Eye (tissue), 1 donor: ENCODE measurements at regions not wholly inside any gene's neighbourhood (a gene's known extent, or its start where the extent isn't known, plus 50 kb on each side); places are given as distances from the start of the nearest gene placed in this dataset.

Experiments
- DNase-seq: peaks from one replicate; pipeline ENCODE4 v3.0.0-alpha.2; 2015

DNA sequence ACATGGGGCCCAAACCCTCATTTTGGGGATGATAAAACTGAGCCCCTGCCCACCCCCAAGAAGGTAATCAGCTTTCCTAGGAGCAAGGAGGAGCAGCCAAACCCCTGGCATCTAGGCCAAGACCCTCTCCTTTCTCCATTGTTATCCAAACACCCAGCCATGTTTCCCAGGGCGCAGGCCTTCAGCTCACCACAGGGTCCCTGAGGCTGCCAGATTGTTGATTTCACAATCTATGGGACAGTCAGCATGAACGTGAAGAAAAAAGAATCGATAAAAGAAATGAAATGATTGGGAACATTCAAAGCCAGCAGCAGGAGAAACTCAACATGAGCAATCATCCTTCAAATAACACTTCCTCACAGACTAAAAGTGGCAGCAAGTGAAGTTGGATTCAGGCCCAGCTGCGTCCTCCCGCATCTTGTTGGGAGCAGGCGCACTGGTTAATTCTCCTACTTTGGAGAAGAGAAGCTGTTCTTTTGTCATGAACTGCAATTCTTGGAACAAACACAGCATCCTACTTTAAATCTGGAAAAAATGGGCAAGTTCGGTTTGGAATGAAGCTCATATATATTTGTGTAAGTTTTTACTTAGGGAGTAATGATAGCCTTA lies 241.8 kb upstream of the PRDM1 start:
- no peak for DNase-seq

DNA sequence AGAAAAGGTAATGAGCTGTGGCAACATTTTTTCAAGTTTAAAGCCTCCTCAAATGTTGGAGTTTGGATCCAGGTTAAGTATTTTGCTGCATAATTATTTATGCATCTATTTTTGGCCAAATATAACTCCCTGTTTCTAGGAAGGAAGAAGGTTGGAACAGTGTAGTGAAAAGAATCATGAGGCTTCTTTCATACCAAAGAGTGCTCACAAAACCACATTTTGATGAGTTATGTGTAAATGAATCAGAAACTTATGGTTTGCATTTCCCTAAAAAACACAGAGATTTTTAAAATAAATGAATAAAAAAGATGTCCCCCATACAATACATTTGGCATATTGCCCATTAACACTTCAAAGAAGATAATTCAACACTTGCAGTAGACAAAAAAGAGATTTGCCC lies 246.9 kb upstream of the PRDM1 start:
- DNase-seq = no peak

DNA sequence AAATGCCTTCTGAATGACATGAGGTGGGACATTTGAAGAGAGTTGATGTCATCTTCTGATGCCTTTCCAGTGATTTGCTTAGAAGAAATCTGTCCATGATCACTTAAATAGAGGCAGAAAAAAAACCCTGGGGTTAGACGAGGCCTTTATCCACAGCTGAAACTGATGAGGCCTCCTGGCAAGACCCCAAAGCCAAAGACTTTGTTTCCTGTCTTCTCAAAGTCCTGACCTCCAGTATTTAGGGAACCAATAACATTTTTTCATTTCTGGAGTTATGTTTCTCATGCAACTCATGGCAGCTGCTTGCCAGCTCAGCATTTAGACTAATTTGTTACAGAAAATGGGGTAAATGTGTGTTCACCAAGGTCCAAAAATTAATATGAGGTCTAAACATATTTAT lies 248.0 kb upstream of the PRDM1 start:
- DNase-seq = no peak

DNA sequence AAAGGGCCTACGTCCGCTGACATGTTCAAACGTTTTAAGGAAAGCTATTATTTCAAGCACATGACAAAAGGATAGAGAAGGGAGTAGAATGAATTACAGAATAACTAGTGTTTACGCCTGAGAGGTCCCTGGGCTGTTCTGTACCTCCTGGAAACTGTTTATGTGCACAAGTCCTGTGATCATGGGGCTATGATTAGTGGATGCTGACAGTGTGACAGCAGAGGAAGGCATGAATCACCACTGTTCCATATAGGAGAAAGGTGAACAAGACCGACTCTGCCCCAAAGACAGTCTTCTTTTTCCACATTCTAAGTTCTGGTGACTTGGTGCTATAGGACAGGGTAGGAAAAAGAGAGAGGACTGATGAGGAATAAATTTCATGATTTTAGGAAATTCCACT lies 249.2 kb upstream of the PRDM1 start:
- no peak for DNase-seq

DNA sequence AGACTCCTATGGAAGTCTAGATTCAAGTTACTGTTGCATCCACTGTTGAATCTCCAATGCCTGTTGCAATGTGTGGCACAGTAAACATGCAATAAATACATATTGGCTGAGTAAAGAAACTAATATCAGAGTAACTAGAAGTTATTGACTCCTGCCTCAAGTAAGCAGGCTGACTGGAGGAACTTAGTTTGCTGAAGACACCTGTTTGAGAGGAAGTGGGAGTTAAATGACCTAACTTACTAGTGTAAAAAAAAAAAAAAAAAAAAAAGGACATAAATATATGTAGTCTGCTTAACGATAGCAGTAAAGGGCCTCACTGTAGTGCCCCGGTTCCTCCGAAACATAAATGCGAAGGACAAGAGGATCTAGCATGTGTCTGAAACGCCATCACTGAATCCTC lies 249.8 kb upstream of the PRDM1 start:
- no peak for DNase-seq

DNA sequence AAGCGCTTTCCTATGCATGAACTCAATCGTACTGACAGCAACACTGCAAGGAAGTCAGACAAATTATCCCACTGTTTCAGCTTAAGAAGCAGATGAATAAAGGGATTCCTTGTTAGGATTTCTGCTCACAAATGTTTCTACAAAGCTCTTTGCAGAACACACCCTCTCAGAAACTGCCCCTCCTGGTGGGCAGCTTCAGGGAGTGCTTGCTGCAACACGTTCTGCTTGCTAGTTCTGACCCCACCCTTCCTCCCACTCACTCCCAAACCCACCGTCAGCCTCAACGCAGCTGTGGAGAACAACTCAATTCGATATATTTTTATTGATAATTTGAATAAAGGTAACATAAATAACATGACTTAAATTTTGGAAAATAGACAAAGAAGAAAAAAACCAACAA lies 250.8 kb upstream of the PRDM1 start:
- DNase-seq = peak; percentile 18

DNA sequence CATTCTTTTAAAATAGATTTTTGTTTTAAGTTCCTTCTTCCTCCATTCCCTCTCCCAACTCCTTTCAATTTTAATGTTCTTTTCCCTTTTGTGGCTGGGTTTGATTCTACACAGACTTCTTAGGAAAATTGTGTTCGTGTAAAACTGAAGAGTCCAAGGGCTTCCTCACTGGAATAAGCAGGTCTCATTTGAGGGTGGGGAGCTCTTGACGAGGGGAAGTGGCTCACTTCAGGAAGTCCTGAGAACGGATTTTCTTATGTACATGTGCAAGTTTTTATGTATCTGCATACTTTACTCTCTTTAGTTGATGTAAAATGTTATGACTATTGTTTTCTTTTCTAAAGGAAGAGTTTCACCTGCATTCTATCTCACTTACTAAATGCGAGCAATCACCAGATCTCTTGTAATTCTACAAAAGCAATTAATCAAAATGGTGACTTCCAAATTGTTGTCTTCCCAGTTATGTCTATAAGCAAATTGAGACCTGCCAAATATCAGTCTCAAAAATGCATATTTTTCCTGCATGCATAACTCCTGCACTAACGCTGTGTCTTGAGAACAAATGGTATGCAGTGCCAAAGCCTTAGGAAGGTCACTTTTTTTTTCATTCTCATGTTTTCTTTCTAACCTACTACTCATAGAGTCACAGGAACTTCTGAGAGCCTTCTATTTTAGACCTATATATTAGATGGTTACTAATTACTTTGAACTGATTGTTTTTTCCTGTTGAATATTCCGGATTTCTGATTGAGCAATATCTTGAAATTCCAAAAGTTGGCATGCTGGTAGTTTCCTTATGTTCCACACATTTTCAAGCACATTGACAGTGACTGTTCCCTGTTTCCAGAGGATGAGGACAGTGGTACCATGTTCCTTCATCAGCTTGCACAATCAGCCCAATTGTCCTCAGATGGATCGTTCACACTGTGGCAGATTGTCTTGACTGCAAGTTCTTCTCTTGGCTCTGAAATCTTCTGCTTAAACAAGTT lies 251.9 kb upstream of the PRDM1 start:
- DNase-seq = no peak

DNA sequence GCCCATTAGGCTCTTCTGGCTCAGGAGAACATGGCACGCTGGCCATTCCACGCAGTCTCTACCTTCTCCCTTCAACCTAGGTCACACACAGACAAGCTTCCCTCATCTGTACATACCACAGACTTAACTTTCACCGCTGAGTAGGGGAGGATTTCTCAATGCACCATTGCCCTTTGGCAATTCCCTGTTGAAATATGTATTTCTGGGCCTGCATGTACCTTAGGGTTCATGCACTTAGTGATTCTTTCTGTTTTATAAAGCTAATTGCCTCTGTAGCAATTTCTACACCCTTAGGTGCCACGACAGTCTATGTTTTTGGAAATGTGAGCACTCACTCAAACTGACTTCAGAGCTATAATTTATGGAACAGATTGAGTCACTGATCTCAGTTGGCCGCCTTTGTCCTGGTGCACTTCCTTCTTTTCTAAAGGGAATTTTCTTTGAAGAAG lies 253.8 kb upstream of the PRDM1 start:
- DNase-seq = no peak

DNA sequence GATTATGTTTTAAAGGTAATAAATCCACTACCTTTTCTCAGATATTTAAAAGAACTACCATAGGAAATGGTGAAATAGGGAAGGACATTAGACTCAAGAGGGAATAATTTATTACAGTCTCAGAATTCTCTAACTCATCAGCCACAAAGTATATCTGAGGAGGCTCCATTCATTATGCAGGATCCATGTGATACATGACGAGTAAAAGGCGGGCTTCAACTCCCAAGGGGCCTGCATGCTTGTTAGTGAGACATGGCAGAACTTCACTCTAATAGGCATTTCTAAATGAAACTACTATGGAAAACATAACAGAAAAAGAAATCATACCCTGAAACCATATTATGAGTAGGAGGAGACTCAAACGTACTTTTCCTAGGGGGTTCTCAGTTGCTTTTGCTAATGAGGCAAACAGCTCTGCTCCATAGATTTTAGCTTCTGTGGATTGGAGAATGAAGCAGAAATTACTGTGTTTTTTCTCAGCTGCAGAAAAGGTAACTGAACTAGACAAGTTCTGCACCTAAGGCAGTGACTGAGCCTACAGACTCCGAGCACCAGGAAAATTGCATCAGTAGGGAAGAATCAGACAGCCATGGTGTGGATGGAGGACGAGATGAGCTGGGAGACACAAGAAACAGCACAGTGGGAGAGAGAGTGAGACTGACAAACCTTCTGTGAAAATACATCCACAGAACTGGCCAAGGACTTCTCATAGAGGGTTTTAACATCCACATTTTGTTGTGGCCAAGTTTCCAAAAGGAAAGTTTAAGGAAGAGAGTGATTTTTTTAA lies 254.6 kb upstream of the PRDM1 start:
- DNase-seq = no peak

DNA sequence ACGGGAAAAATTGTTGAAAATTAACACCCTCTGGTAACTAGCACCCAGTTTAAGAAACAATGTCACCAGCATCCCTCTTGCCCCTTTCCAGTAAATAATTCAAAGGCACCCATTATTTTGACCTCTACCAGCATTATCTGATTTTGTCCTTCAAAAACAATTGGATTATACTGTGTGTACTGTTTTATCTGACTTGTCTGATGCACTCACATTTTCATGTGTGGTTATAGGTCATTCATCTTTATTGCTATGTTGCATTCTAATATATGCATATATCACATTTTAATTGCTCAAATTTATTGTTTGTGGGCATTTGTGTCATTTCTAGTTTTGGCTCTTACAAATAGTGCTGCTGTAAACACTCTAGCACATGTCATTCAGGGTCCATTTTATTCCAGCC lies 260.9 kb upstream of the PRDM1 start:
- no peak for DNase-seq

DNA sequence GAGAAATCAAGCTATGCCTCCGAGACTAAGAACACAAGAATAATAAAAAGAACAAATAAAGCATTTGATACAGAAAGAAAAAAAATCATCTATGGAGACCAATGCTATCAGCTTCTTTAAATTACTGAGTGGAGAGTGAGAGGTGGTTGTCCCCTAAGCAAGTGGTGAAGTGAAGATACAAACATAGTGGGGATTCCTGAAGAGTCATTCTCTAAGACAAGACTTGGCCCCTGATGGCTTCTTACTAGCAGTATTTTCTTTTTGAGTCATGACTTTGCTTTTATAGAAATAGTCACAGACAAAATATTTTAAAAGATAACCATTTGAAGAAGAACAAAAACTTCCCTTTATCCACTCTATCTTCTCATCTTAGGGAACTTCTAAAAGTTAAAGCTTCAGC lies 261.4 kb upstream of the PRDM1 start:
- no peak for DNase-seq

DNA sequence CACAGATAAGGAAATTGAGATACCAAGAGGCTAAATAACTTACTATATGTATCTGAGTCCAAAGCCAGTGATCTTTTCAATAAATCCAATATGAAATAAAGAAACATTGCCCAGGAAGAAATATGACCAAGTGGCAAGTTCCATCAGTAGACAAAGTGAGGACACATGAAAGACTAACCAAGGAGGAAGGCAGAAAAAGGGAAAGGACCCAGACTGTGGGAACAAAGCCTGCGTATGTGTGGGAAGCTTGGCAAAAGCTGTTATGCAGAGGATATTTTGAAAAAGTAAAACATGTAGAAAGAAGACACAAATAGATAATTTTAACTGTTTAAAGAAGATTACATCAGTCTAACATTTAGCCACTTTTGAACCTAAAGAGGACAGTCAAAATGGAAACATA lies 264.4 kb upstream of the PRDM1 start:
- DNase-seq = no peak

DNA sequence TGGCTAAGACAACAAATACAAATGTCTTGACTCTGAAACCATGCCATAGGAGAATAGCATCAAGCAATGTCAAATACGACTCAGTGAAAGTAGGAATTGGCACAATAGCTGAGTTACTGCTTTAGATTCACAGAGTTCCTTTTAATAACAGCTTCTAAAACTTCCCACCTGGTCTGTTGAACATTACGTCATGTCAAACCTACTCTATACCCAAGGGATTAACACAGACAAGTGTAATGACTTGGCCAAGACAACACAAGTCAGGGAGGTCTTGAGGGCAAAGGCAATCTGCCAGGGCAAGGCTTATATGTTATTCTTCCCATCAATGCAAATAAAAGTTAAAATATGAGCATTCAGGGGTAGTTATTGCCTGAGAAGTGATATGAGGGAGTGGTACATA lies 265.1 kb upstream of the PRDM1 start:
- no peak for DNase-seq

DNA sequence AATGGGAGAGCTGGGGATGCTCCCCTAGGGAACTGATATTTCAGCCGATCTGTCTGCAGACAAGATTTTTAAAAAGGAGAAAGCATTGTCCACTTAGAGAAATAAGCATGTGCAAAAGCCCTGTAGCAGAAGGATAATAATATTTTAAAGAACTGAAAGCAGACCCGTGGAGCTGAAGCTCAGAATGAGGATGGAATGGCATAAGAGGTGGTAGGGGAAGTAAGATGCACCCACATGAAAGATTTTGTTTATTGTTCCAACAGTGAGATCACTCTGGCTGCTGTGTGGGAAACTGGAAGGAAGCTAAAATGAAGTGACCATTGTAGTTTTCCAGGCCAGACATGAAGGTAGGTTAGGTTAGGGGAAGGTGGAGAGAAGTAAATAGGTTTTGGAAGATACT lies 266.4 kb upstream of the PRDM1 start:
- no peak for DNase-seq

DNA sequence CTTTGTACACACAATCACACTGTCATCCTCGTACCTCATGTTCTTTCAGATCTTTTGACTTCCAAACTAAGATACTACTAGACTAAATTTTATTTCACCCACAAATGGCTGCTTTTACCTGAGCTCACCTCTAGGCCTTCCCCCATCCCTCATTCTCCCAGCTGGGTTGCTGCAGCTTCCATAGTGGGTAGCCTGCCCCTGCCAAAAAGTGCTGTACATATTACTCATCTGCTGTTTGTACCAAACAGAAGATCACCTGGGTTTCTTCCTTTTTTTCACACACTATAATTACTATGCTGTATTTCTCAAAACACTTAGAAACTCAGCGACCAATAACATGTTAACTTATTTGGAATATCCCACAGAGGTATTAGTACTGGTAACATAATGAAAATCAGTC lies 267.6 kb upstream of the PRDM1 start:
- DNase-seq = no peak

DNA sequence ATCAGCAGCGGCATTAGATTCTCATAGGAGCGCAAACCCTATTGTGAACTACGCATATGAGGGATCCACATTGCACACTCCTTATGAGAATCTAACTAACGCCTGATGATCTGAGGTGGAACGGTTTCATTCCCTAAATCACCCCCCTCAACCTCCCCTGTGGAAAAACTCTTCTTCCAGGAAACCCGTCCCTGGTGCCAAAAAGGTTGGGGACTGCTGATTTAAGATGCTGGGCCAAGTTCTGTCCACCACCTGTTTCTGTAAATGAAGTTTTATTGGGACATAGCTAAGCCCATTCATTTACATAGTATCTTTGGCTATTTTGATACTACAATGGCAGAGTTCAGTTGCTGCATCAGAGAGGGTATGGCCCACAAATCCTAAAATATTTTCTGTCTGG lies 268.2 kb upstream of the PRDM1 start:
- DNase-seq = no peak

DNA sequence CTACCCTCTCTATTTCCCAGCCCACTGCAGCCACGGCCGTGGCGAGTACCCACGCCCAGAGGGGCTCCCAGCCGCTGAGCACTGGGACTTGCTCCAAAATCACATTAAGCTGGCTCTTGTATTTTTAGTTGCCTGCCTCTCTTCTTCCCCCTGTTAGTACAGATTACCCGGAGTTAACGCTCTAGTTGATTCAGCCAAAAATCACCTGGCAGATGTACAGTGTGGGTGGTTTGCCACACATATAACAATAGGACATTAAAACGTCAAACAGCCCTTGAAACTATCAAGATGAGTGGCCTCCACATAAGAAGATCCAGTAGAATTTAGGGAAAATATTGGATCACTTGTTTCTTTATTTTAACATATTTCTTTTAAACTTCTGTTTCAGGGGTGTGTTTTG lies 268.8 kb upstream of the PRDM1 start:
- no peak for DNase-seq

DNA sequence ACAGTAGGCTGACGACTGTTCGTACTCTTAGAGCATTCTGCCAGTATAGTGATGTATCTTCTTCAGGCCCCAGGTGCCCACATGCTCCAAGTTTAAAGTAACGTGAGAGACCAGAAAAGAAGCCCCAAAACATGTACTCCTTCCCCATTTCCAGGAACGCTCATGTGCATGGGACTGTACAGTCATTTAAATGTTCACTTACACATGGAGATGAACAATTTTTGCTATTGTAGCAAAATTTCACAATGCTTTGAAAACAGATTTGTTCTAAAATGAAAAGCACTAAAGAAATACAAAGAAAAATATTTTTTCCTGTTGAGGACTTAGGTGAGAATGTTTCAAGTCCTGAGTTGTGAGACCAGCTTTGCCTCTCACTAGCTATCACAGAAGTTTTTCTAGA lies 269.3 kb upstream of the PRDM1 start:
- DNase-seq = no peak

DNA sequence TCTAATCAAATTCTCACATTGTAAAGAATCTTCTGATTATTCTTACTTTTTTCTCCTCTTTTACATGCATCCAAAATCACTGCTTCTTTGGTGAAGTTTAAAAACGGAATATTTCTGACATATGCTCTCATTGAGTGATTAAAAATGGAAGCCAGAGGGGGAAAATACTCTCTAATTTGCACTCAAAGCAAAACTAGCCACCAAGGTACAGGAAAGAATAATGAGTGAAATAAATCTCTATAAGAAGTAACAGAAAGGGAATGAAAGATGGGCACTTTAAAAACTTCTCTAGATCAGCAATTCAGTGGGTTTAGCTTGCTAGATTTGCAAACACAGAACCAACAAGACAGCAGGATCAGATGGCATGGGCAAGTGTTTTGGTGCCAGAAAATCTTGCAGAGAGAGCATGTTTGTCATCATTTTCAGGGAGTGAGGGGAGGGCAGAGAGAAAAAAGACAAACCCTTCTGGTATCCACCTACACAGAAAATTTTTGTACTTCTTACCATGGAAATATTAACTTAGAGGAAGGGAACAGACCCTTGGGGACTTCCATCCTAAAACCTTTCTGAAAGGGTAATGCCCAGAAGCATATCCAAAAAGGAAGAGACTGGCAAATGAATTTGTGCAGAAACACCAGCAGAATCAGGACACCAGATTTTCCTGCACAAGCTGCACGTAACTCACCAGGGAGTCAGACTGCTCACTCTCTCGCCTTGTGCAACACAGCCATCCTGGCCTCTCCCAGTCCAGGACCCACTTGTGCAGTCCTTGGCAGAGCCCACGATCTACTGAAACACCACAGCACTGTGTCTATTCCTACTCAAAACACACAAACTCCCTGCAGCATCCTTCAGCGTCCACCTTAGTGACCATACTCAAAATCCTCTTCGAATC lies 270.2 kb upstream of the PRDM1 start:
- no peak for DNase-seq

DNA sequence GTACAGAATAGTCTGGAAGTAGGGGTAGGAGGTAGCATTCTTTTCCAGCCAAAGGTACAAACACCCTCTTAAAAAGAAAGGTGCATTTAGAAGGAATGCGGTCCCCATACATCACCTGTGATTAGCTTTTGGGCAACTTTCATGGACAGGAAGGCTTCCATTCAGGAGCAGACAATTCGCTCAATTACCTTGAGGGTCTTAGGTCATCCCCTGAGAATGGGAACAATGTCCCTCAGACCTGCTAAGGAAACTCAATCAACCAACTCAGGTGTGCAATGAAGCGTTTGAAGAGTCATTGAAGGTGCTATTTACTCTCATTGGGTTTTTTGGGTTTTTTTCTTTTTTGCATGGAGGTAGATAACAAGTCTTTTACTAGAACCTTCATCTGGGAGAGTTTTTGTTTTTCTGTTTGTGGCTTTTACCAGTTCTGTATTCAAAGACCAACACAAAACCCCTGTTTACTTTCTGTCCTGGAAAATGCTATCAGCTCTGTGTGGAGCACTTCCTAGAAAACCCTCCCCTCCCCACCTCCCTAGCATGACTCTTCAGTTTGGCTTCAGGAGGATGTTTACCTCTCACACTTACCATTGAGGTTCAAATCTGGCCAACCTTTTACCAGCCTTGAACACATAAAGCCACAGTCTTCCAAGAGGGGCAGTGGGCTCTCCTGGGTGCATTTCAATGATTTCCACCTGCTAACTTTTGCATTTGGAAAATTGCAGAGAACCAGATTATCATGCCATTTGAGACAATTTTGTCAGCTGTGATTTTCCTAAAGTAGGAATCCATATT lies 271.2 kb upstream of the PRDM1 start:
- no peak for DNase-seq

DNA sequence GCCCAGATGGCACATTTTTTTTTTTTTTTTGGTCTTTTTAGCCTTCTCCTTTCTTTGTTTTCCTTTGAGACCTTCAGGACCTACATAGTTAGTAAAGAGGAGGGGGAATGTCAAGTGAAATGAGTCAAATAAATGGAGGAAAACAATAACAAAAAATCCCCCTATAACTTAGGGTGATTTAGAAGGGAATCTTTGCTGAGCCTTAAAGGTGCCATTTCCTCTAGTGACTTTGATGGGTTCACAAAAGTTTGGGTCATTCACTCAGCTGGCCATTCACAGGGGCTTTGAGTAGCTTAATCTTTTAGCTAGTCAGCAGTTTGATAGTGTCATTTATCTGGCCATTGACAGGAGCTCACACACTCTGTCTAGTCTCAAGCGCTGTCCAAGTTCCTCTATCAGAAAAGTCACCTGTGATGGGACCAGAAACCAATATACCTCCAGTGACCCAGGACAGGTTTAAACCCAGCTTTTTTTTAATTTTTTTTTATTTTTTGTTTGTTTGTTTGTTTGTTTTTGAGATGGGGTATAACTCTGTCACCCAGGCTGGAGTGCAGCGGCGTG lies 275.1 kb upstream of the PRDM1 start:
- DNase-seq = no peak
